ENCODE measurements at regions not wholly inside any gene's neighbourhood (a gene's known extent, or its start where the extent isn't known, plus 50 kb on each side); places are given as distances from the start of the nearest gene placed in this dataset.

- TF ChIP-seq CTCF (IDR thresholded peaks at IDR 0.05), result no peak
Observed at GRCh38 chr2:167832868-167833287, 414.5 kb downstream of the STK39 start.

GRCh38 chr2:167827352-167828097, 419.9 kb downstream of the STK39 start:
- no peak for TF ChIP-seq CTCF (IDR thresholded peaks at IDR 0.05)
- Histone ChIP-seq H3K27ac (no peak overlapping the region), H3K27me3 (no peaks in the 10 kb centered on the region), H3K4me3 (no peak overlapping the region), H3K4me1 (no peaks in the 10 kb centered on the region), H3K9me3 (no peaks in the 10 kb centered on the region), H3K36me3 (no peaks in the 10 kb centered on the region)
- intact Hi-C loops (cut with DNase I), result no loop called here
- no peak for DNase-seq (ENCODE audit: low spot score in 2 of 2)

More at GRCh38 chr2:167832868-167833287, 414.5 kb downstream of the STK39 start:
- Histone ChIP-seq H3K4me1 (no peaks in the 10 kb centered on the region), H3K27me3 (no peaks in the 10 kb centered on the region), H3K4me3 (no peak overlapping the region), H3K9me3 (no peaks in the 10 kb centered on the region), H3K36me3 (no peaks in the 10 kb centered on the region), H3K27ac (no peak overlapping the region)
- no peak for DNase-seq (ENCODE audit: low spot score in 2 of 2)
- intact Hi-C loops (cut with DNase I), result no loop called here

- H3K27me3 ChIP-seq, result no peaks in the 10 kb centered on the region
- DNase-seq (ENCODE audit: low spot score in 2 of 2), result no peak
- H3K36me3 ChIP-seq, result no peaks in the 10 kb centered on the region
- intact Hi-C loops (cut with DNase I), result no loop called here
- no peak overlapping the region for H3K4me3 ChIP-seq
- TF ChIP-seq CTCF (IDR thresholded peaks at IDR 0.05), result no peak
- no peak overlapping the region for H3K27ac ChIP-seq
- H3K9me3 ChIP-seq, result no peaks in the 10 kb centered on the region
- H3K4me1 ChIP-seq, result no peaks in the 10 kb centered on the region
Observed at GRCh38 chr2:167826906-167827305, 420.5 kb downstream of the STK39 start.

- intact Hi-C loops (cut with DNase I), result no loop called here
- no peak for TF ChIP-seq CTCF (IDR thresholded peaks at IDR 0.05)
Observed at GRCh38 chr2:167825664-167826063, 421.7 kb downstream of the STK39 start.

GRCh38 chr2:167822690-167823465, 424.5 kb downstream of the STK39 start:
- no peak overlapping the region for H3K27ac ChIP-seq
- no peak for DNase-seq (ENCODE audit: low spot score in 2 of 2)
- intact Hi-C loops (cut with DNase I), result no loop called here
- no peak for TF ChIP-seq CTCF (IDR thresholded peaks at IDR 0.05)
- no peaks in the 10 kb centered on the region for H3K36me3 ChIP-seq
- H3K9me3 ChIP-seq, result no peaks in the 10 kb centered on the region
- no peaks in the 10 kb centered on the region for H3K27me3 ChIP-seq
- H3K4me1 ChIP-seq, result no peaks in the 10 kb centered on the region
- H3K4me3 ChIP-seq, result no peak overlapping the region

More at GRCh38 chr2:167825664-167826063, 421.7 kb downstream of the STK39 start:
- H3K4me1 ChIP-seq, result no peaks in the 10 kb centered on the region
- no peaks in the 10 kb centered on the region for H3K9me3 ChIP-seq
- H3K36me3 ChIP-seq, result no peaks in the 10 kb centered on the region
- DNase-seq (ENCODE audit: low spot score in 2 of 2), result no peak
- no peak overlapping the region for H3K27ac ChIP-seq
- no peaks in the 10 kb centered on the region for H3K27me3 ChIP-seq
- no peak overlapping the region for H3K4me3 ChIP-seq
